SK-N-MC (cell line): ENCODE measurements at regions not wholly inside any gene's neighbourhood (a gene's known extent, or its start where the extent isn't known, plus 50 kb on each side); places are given as distances from the start of the nearest gene placed in this dataset.

Experiments used
- EZH2 ChIP-seq: fragments of 200-600 bp; sonication (generic); IDR thresholded peaks from one replicate; pipeline ENCODE4 v1.6.1; 2017; ENCODE audit warnings: antibody characterized with exemption
- FOXP2 ChIP-seq: optimal IDR thresholded peaks from 2 replicates; pipeline ENCODE3; 2011; ENCODE audit warnings: mild to moderate bottlenecking, moderate library complexity; ENCODE audit not compliant: insufficient read depth; ENCODE audit errors: extremely low read length, control extremely low read depth
- POLR2AphosphoS5 ChIP-seq: IDR thresholded peaks from 2 replicates; pipeline ENCODE4 v1.6.1; 2012; ENCODE audit warnings: mild to moderate bottlenecking, low read depth, low read length, borderline replicate concordance

- TF ChIP-seq EZH2 (no peak), POLR2AphosphoS5 (no peak), FOXP2 (no peak)
Measured at GRCh38 chr1:91619881-91620280, 119.2 kb downstream of the CDC7 start.
